ENCODE measurements at regions not wholly inside any gene's neighbourhood (a gene's known extent, or its start where the extent isn't known, plus 50 kb on each side); places are given as distances from the start of the nearest gene placed in this dataset.

DNA sequence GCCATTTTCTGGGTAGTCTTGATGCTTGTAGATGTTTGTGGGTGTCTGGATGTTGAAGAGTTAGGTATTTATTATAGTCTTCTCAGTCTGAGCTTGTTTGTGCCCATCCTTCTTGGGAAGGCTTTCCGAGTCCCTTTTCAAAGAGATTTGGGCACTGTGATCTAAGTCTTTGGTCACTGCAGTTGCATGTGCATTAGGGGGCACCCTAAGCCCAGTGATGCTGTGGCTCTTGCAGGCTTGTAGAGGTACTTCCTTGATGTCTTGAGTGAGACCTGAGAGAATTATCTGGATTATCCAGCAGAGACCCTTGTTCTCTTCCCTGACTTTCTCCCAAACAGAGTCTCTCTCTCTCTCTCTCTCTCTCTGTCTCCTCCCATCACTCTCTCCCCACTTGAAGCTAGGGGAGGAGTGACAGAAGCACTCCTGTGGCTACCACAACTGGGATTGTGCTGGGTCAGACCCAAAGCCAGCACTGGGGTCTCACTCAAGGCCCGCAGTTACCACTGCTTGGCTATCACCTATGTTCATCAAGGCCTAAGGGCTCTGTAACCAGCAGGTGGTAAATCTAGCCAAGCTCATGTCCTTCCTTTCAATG is 68.5 kb downstream of the TMCO5A start:
- TF ChIP-seq FOXM1 (IDR thresholded peaks at IDR 0.05; ENCODE audit: borderline replicate concordance) (no peak), ARNT (IDR thresholded peaks at IDR 0.05) (no peak), ELF4 (IDR thresholded peaks at IDR 0.05) (no peak), HDGF (IDR thresholded peaks at IDR 0.05; ENCODE audit: borderline replicate concordance) (no peak), BHLHE40 (IDR thresholded peaks at IDR 0.05; ENCODE audit: borderline replicate concordance) (no peak), FOXK2 (IDR thresholded peaks at IDR 0.05) (no peak), TARDBP (IDR thresholded peaks at IDR 0.05) (no peak), SUZ12 (IDR thresholded peaks at IDR 0.05) (no peak), NFRKB (IDR thresholded peaks at IDR 0.05) (no peak), SP1 (IDR thresholded peaks at IDR 0.05) (no peak), FOXA1 (IDR thresholded peaks at IDR 0.05) (no peak), L3MBTL2 (conservative IDR thresholded peaks at IDR 0.05) (no peak), ZNF384 (IDR thresholded peaks at IDR 0.05) (no peak)
- TF ChIP-seq, protein P1, sequence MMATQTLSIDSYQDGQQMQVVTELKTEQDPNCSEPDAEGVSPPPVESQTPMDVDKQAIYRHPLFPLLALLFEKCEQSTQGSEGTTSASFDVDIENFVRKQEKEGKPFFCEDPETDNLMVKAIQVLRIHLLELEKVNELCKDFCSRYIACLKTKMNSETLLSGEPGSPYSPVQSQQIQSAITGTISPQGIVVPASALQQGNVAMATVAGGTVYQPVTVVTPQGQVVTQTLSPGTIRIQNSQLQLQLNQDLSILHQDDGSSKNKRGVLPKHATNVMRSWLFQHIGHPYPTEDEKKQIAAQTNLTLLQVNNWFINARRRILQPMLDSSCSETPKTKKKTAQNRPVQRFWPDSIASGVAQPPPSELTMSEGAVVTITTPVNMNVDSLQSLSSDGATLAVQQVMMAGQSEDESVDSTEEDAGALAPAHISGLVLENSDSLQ (IDR thresholded peaks at IDR 0.05) = no peak

All from HEK293T (cell line).